GM11168 (cell line): ENCODE measurements at regions not wholly inside any gene's neighbourhood (a gene's known extent, or its start where the extent isn't known, plus 50 kb on each side); places are given as distances from the start of the nearest gene placed in this dataset.

Experiments used
- in situ Hi-C: fragments of 300-500 bp; cut with MboI; formaldehyde crosslinking; loops from one replicate; pipeline ENCODE4 v1.12.0; 2022; ENCODE audit warnings: low sequenced_read_pairs; ENCODE audit not compliant: unreplicated experiment

DNA sequence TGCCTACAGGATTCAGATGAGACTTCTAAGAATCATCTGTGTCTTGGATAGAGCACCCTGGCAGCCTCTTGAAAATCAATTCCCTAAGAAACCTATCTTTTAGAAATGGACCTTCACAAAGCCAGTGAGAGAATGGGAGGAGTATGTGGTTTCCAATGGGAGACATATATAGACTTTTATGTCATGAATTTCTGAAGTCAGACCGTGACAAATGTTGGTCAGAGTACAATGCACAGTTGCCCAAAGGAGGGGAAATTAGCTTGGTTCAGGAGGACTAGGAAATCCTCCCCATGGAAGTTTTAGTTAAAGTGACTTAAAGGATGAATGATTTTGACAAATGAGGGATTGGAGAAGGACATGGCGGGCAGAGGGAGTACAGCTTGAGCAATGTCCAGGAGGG lies 194.4 kb downstream of the DAD1 start:
- in situ Hi-C loops: loop anchor here (5.0 to 25.0 kb wide), 5 partner anchors 78 to 590 kb away; partner anchors contain the start of genes AJUBA and LRP10

- in situ Hi-C loops: loop anchor here (5.0 to 25.0 kb wide), 5 partner anchors 79 to 591 kb away; partner anchors contain the start of genes AJUBA and LRP10
Measured at GRCh38 chr14:22393796-22394195, 195.2 kb downstream of the DAD1 start.

DNA sequence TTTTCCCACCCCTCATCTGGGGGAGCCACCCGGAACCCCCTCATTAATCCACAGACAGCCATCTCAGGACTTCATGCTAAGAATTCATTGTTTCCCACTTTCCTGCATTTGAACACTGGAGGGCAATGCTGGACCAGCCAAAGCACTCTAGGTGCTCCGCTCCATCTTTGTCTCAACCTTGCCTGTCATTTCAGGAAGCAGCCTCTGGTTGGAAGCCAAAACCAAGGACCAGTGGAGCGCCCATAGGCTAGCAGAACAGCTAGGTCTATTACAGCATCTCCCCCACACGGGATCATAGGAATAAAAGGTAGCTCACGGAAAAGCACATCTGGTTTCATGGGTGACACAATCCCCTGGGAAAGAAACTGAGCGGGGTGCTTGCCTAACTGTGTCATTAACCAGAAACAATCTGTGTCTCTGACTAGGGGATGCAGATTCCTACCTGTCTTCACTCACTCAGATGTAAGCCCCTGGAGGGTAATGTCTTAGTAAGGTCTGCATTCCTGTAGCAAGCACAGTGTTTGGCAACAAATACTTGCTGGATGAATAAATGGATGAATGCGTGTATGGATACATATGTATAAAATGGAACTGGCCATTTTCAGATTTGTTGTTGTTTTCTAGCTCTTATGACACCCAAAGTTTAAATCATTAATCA lies 197.0 kb downstream of the DAD1 start:
- in situ Hi-C loops: loop anchor here (5.0 to 25.0 kb wide), 5 partner anchors 80 to 593 kb away; partner anchors contain the start of genes AJUBA and LRP10

- in situ Hi-C loops: loop anchor here (5.0 to 25.0 kb wide), 5 partner anchors 81 to 594 kb away; partner anchors contain the start of genes AJUBA and LRP10
Measured at GRCh38 chr14:22390824-22391461, 198.1 kb downstream of the DAD1 start.

GRCh38 chr14:22390195-22390594 lies 198.8 kb downstream of the DAD1 start:
- in situ Hi-C loops: loop anchor here (5.0 to 25.0 kb wide), 5 partner anchors 82 to 595 kb away; partner anchors contain the start of genes AJUBA and LRP10

DNA sequence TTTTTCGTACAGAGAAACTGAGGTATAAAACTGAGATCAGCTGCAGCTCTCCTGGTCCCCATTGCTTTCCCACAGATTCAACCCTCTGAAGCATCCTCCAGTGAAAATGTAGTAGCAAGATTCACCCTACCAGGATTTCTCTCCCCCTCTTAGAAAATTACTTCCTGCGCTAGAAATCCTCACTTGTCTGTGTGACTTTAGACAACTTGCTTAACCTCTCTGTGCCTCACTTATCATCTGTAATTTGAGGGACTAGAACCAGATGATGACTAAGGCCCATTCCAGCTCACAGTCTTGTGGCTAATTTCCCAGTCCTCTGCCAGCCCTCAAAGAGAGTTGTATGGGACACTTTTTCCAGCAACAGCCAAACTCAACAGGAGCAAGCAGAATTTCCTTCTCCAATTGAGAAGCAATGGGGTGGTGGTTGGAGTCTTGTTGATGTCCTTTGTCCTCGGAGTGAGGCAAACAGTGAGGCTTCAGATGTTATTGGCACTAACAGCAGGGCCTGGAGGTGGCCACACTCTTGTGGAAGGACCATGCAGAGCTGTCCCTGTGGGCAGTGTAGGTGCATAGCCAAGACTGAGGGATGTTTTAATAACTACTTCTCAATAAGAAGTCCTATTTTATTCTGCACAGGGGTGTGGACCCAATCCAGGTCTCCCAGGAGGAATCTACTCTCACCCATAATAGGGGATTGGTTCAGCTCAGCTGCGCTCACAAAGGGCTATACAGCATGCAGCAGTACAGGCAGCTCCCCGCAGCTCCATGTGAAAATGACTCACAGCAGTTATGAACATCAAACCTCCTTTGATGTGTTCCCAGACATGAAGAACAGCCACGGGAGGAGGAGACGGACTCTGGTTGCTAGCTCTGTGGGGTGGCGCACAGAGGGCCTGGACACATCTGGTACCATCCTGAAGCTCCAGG lies 200.1 kb downstream of the DAD1 start:
- in situ Hi-C loops: loop anchor here (25.0 kb wide), 1 partner anchor 473 kb away; the partner anchor contains the start of gene LRP10

DNA sequence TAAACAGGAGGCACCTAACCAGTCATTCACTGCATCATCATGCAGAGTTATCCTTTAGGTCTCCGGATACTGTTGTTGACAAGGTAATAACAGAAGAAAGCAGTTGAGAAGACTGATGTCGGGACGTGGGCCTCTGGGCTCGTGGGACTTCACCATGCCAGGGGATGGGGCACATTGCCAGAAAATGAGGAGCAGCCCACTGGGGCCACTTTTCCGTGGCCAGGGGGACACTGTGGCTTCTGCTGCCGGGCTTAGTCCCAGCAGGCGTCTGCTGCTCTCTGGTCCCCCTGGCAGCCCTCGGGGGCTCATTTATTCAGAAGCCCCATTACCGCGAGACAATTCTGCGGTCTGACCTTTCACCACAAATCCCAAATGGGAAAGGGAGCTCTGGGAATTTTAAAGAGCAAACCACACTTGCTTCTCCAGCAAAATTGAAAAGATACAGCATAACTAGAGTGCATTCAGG lies 201.2 kb downstream of the DAD1 start:
- in situ Hi-C loops: loop anchor here (25.0 kb wide), 1 partner anchor 474 kb away; the partner anchor contains the start of gene LRP10

DNA sequence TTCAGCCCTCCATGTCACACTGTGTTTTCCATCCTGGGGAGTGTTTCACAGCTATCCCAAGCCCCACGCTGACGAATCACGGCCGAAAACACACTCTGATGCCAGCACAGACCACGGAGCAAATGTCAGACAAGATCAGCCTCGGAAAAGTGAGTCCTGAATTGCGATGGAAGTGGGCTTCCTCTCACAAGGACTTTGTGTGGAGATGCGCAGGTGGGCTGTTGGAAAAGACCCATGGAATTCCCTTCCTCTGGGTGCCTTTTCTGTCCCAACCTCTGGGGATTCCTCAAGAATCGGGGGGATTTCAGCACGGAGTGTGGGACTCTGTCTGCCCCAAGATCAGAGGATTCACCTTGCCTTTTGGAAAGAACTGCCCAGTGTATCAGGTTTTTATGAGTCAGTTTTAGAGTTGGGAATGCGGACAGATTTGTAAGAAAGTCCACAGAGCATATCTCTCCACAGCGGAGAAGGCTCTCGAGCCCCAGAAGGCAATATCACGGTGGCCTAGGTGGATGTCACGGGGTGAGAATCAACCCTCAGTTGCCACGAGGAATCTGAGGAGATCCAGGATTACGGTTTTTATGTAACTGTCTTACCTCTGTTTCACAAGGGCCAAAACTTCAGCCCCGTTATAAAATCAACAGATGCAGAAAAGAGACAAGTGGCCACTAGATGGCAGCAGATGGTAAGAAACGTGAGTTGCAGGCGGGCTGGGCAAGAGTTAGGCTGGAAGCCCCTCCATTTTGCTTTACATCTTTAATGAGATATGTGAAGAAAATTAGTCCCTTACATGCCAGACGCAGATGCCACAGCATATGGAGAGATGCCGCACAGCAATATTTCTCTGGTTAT lies 201.9 kb downstream of the DAD1 start:
- in situ Hi-C loops: loop anchor here (25.0 kb wide), 1 partner anchor 475 kb away; the partner anchor contains the start of gene LRP10

GRCh38 chr14:22384974-22385526 lies 204.0 kb downstream of the DAD1 start:
- in situ Hi-C loops: loop anchor here (5.0 to 25.0 kb wide), 2 partner anchors 68 to 477 kb away; partner anchors contain the start of gene LRP10

DNA sequence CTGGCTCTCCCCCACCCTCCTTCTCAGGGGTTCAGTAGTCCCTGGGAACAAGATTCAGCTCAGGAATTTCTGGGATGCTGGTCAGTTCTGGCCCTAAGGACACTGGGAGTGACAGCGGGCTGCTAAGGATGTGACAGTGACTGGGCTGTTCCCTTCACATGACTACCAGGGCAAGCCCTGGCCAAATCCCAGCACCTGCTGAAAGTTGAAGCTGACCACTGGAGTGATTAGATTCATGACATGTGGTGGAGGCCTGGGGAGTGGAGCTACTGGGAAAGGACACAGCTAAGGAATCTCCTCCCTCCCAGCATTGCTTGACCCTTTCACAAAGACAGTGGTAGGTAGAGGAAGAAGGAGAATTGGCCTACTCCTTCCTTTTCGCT lies 204.9 kb downstream of the DAD1 start:
- in situ Hi-C loops: loop anchor here (5.0 to 25.0 kb wide), 2 partner anchors 67 to 478 kb away; partner anchors contain the start of gene LRP10

DNA sequence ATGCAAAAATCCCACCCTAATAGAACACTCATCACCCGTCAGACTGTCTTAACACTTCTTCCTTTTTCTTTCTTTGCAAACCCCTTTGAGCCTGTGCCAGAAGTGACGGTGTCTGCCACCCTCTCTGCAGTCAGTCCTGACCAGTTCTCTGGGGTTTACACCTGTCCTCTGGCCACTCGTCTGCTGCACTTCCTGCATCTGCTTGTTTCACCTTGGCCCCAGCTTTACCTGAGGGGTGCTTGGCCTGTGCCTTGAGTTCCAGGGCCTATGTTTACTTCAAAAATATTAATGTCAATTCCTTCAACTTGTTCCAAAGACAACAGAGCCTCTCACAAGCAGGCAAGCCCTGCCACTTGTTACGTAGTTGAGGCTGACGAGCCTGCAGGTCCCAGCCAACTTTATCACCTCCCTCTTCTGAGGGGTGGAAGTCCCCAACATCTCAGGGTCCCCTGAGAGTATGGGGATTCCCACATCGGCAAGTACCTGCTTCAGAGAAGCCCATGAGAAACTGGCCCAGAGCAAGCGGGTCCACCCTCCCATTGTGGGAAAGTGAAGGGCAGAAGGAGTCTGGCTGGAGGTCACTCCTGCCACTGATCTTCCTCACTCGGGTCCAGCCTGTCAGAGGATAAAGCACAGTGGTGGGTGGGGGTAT lies 205.4 kb downstream of the DAD1 start:
- in situ Hi-C loops: loop anchor here (5.0 to 25.0 kb wide), 2 partner anchors 66 to 479 kb away; partner anchors contain the start of gene LRP10

GRCh38 chr14:22382955-22383354 lies 206.1 kb downstream of the DAD1 start:
- in situ Hi-C loops: loop anchor here (5.0 to 25.0 kb wide), 2 partner anchors 66 to 479 kb away; partner anchors contain the start of gene LRP10

DNA sequence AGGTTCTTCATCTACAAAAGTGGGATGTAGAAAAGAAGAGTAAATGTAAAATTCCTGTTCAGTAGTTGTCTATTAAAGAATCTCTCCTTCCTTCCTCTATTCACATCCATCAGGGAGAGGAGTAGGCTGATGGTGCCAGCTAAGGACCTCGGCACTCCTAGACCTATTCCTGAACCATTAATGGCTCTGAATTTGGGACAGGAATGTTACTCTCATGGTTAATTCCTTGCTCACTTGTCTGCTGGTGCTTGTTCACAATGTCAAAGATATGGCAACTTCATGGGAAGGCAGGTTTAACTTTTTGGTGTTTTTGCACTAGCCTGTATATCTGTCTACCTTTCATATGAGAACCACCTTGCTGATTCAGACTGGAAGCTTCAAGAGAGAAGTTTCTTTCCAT lies 206.6 kb downstream of the DAD1 start:
- in situ Hi-C loops: loop anchor here (5.0 to 25.0 kb wide), 2 partner anchors 65 to 480 kb away; partner anchors contain the start of gene LRP10

- in situ Hi-C loops: loop anchor here (5.0 to 25.0 kb wide), 2 partner anchors 64 to 481 kb away; partner anchors contain the start of gene LRP10
Measured at GRCh38 chr14:22381766-22382165, 207.3 kb downstream of the DAD1 start.

DNA sequence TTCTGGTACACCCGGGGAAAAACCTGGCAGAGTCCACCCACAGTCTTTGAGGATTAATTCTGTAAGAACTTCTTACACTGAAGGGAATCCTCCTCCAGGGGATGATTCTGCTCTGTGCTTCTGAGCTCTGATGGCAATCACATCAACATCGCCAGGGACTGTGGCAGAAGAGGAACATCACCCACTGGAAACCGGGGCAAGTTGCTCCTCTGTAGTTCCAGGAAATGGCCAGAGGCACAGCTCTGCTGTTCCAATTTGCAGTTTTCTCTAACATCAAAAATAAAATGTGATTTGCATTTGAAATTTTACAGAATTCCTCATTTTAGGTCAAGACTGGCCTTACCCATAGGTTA lies 207.6 kb downstream of the DAD1 start:
- in situ Hi-C loops: loop anchor here (5.0 to 25.0 kb wide), 2 partner anchors 64 to 481 kb away; partner anchors contain the start of gene LRP10

GRCh38 chr14:22380571-22381407 lies 208.2 kb downstream of the DAD1 start:
- in situ Hi-C loops: loop anchor here (5.0 to 25.0 kb wide), 2 partner anchors 63 to 482 kb away; partner anchors contain the start of gene LRP10

DNA sequence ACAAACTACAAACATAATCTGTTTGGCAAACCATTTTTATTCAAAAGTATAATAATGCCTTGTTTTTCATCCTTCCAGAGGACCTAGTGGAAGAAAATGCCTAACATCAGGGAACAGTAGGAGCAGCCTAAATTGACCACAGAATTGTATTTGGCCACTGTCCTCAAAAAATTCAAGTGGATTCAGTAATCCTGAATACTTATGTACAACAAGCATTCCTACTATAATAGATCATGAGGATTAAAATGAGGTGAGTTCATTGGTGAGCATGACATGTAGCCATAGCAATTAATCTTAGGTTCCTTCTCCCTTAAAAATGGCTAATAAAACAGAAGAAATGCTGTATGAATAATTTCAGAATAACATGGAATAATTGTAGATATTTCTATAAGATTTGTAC lies 209.3 kb downstream of the DAD1 start:
- in situ Hi-C loops: loop anchor here (5.0 to 25.0 kb wide), 2 partner anchors 62 to 483 kb away; partner anchors contain the start of gene LRP10
